HG02610 (cell line): ENCODE measurements at regions not wholly inside any gene's neighbourhood (a gene's known extent, or its start where the extent isn't known, plus 50 kb on each side); places are given as distances from the start of the nearest gene placed in this dataset.
"Not testable (repeated sequence)": the region's sequence is repeated elsewhere in the genome, so short reads cannot be mapped to it uniquely, and the experiment has no call there.

Experiments used
- ATAC-seq: cut with Tn5 transposase; IDR thresholded peaks from one replicate; pipeline ENCODE4 v1.9.1; 2021; ENCODE audit warnings: mild to moderate bottlenecking, moderate library complexity; ENCODE audit not compliant: unreplicated experiment

- ATAC-seq, result no peak
Observed at GRCh38 chr9:81371824-81372223, 317.5 kb downstream of the TLE1 start.

GRCh38 chr9:81370650-81371049 lies 318.7 kb downstream of the TLE1 start:
- no peak for ATAC-seq

- ATAC-seq, result no peak
Observed at GRCh38 chr9:81370096-81370495, 319.3 kb downstream of the TLE1 start.

GRCh38 chr9:81369121-81369520 lies 320.2 kb downstream of the TLE1 start:
- ATAC-seq, result no peak

DNA sequence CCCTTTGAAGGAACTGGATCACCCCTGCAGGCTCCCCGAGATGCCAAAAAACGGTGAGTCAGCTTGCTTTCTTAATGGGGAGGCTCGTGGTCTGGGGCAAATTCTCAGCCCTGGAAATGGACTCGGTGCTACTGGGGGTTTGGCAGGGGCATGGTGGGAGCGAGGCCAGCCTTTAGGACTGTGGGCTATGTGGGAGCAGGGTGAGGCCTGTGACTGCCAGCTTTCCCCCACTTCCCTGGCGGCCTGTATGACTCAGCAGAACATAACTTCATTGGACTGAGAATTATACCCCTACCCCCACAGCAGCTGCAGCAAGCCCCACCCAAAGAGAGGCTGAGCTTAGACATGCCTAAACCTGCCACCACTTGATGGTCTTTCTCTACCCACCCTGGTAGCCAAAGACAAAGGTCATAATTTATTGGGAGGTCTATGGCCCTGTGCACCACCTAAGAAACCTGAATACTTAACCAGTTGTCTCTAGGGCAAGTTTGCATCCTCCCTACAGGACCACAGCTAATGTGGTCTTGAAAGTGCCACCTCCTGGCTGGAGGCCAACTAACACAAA lies 325.3 kb downstream of the TLE1 start:
- ATAC-seq, result no peak

DNA sequence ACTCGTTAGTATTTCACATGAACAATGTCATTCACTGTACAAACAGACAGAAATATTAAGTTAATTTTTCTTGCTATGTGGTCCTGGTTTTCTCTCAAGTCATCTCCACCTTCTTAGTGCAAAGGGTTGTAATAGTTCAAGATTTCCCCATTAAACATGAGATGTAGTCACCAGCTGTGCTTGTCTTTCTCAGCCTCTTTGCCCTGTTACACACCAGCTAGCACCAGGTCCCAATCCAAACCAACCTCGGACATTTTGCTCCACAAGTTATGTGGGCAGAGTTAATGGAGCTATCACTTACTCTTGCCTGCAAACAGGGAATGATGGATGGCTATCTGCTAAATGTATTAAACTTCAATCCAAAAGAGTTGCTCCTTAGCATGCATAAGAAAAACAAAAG lies 328.1 kb downstream of the TLE1 start:
- ATAC-seq, result no peak

DNA sequence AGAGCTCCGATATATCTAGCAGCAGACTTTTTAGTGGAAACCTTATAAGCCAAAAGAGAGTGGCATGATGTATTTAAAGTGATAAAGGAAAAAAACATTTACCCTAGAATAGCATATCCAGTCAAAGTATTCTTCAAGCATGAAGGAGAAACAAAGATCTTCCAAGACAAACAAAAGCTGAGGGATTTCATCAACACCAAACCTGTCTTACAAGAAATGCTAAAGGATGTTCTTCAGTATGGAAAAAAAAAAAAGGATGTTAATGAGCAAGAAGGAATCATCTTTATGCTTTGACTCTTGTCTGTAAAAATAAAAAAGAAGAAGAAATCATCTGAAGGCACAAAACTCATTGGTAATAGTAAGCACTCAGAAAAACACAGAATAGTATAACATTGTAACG lies 338.2 kb downstream of the TLE1 start:
- ATAC-seq, result no peak

- ATAC-seq, result no peak
Observed at GRCh38 chr9:81344366-81344765, 345.0 kb downstream of the TLE1 start.

- ATAC-seq, result no peak
Observed at GRCh38 chr9:81335879-81336421, 353.4 kb downstream of the TLE1 start.

DNA sequence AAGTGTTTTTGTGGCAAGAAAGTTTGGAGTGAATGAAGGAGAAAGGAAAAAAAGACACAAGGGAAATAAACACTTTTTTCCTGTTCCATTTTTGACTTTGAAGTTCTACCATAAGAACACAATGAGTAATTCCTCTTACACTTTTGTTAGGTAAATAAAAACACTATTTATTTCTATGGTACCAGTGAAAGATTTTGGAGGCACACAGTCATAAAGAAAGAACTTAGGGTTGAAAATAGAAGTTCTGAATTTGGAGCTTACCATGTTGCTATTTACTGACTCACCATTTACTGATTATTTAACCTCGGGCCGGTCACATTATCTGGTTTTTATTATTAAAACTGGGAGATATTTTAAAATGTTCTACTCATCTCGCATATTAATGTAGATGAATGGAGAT lies 367.8 kb downstream of the TLE1 start:
- no peak for ATAC-seq

GRCh38 chr9:81320909-81321482 lies 368.4 kb downstream of the TLE1 start:
- ATAC-seq, result no peak

- ATAC-seq, result no peak
Observed at GRCh38 chr9:81318571-81318970, 370.8 kb downstream of the TLE1 start.

DNA sequence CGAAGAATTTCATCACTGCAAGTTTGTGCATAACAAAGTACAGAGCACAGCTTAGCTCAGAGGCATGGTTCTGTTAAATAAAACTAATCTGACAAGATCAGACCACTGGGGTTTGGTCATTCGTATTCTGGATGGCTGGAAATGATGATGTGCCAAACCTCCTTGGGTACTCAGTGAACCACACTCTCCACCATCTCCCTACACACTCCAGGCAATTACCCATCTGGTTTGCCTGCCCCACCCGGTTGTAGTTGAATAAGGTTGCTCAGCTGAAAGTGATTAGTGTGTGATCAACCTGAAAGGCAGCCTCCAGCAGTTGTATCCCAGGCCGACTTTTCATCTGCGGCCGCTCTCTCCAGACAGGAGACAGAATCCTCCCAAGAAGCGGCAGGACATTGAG lies 371.4 kb downstream of the TLE1 start:
- ATAC-seq, result no peak

GRCh38 chr9:81317223-81317622 lies 372.1 kb downstream of the TLE1 start:
- no peak for ATAC-seq

DNA sequence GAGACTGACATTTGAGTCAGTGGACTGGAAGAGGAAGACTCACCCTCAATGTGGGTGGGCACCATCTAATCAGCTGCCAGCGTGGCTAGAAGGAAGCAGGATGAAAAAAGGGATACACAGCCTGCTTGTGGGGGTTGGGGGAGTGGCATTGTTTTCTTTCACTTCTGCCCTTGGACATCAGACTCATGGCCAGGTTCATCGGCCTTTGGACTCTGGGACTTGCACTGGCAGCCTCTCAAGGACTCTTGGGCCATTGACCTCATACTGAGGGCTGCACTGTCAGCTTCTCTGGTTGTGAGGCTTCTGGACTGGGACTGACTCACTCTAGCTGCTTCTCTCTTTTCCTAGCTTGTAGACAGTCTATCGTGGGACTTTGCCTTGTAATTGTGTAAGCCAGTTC lies 374.9 kb downstream of the TLE1 start:
- no peak for ATAC-seq

DNA sequence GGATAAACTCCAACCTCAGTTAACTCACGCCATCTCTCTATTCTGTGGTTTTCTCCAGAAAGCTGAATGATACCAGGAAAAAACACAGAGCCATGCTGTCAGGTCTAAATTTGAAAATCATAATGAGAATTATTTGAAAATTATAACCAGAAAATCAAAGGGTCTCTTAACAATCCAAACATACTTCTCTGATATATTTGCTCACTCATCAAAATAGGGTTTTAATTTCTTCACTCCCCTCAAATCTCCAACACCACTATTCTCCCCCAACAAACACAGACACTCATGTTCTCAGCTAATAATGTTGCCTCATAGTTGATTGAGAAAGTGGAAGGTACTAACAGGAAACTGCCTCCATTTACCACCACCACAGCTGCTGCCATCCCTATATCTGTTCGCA lies 375.5 kb downstream of the TLE1 start:
- ATAC-seq, result no peak

GRCh38 chr9:81312346-81312745 lies 377.0 kb downstream of the TLE1 start:
- no peak for ATAC-seq

- ATAC-seq, result no peak
Observed at GRCh38 chr9:81308404-81308803, 380.9 kb downstream of the TLE1 start.

- ATAC-seq, result not testable (repeated sequence)
Observed at GRCh38 chr9:81307791-81308190, 381.6 kb downstream of the TLE1 start.

DNA sequence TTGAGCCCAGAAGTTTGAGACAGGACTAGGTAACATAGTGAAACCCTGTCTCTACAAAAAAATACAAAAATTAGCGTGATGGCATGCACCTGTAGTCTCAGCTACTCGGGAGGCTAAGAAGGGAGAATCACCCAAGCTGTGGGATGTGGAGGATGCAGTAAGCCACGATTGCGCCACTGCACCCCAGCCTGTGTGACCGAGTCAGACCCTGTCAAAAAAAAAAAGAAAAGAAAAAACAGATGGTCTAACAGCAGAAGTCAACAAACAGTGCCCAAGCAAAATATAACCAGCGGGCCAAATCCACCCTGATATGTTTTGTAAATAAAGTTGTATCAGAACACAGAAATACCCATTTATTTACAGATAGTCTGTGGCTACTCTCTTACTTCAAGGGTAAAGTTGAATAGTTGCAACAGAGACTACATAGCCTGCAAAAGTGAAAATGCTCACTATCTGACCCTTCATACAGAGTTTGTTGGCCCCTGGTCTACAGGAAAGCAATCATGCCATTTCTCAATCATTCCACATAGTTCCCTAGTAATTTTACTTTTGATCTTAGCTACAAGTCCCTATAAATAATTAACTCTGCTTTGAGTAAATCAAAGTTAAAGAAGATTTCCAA lies 383.7 kb downstream of the TLE1 start:
- ATAC-seq, result no peak

- ATAC-seq, result no peak
Observed at GRCh38 chr9:81303658-81304057, 385.7 kb downstream of the TLE1 start.

DNA sequence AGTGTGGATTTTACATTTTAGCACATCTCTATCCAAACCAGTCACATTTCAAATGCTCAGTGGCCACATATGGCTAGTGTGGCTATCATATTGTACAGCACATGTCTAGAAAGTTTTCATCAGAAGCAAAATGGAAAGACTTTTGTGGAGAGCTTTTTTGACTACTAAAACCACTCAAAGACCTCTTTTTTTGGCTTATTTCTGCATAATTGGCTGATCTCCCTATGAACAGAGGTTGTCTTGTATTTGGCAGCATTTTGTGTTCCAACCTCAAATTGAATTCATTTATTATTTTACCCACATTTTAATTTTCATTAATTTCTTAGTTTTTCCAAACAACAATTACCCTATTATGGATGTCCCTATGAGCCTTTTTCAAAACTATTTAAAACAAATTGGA lies 395.7 kb downstream of the TLE1 start:
- no peak for ATAC-seq
